Liver (tissue), 8 donors: ENCODE measurements at regions not wholly inside any gene's neighbourhood (a gene's known extent, or its start where the extent isn't known, plus 50 kb on each side); places are given as distances from the start of the nearest gene placed in this dataset.

Experiments used
- DNase-seq: peaks from one replicate; pipeline ENCODE4 v3.0.0-alpha.2; 2017; ENCODE audit warnings: low spot score
- H3K27ac ChIP-seq, 2 donors: one replicate each; pipeline ENCODE4 v1.7.0; 2013; ENCODE audit warnings: inconsistent platforms in 2 of 2, low read length in 2 of 2, control low read depth in 1 of 2, low read depth in 1 of 2, mild to moderate bottlenecking in 1 of 2
- H3K27me3 ChIP-seq, 4 donors: one replicate each; pipeline versions ENCODE4 v1.6.1 to v1.7.0; 2013; ENCODE audit warnings: low read length in 3 of 4, inconsistent platforms in 1 of 4, mild to moderate bottlenecking in 1 of 4, moderate library complexity in 1 of 4; ENCODE audit not compliant: control insufficient read depth in 4 of 4, insufficient read depth in 4 of 4
- H3K36me3 ChIP-seq, 4 donors: one replicate each; pipeline versions ENCODE4 v1.6.1 to v1.7.0; 2013; ENCODE audit warnings: low read length in 3 of 4, mild to moderate bottlenecking in 3 of 4, low read depth in 1 of 4, moderate library complexity in 1 of 4; ENCODE audit not compliant: control insufficient read depth in 4 of 4, insufficient read depth in 3 of 4
- H3K4me1 ChIP-seq, 4 donors: one replicate each; pipeline versions ENCODE4 v1.6.1 to v1.7.0; 2013; ENCODE audit warnings: low read length in 3 of 4, mild to moderate bottlenecking in 3 of 4, moderate library complexity in 1 of 4; ENCODE audit not compliant: control insufficient read depth in 4 of 4, insufficient read depth in 4 of 4
- H3K4me3 ChIP-seq, 3 donors: one replicate each; pipeline versions ENCODE4 v1.6.1 to v1.7.0; 2013; ENCODE audit warnings: low read length in 3 of 3, control low read depth in 1 of 3, low read depth in 1 of 3, mild to moderate bottlenecking in 1 of 3
- H3K9ac ChIP-seq, 2 donors: one replicate each; pipeline ENCODE4 v1.7.0; 2013; ENCODE audit warnings: low read length in 2 of 2, mild to moderate bottlenecking in 2 of 2, moderate library complexity in 2 of 2, control low read depth in 1 of 2, low read depth in 1 of 2
- H3K9me3 ChIP-seq, 4 donors: one replicate each; pipeline versions ENCODE4 v1.6.1 to v1.7.0; 2013; ENCODE audit warnings: low read length in 3 of 4; ENCODE audit not compliant: control insufficient read depth in 4 of 4
- ATF3 ChIP-seq: IDR thresholded peaks from 2 replicates; pipeline ENCODE4 v1.6.1; 2016; ENCODE audit warnings: antibody characterized with exemption
- CTCF ChIP-seq: fragments of 150-350 bp; IDR thresholded peaks from 2 replicates; pipeline ENCODE4 v1.5.1; 2017; ENCODE audit warnings: improper control_type of control experiment, low read depth, low read length; ENCODE audit not compliant: missing input control
- EGR1 ChIP-seq, 2 donors: IDR thresholded peaks; 2 replicates each; pipeline ENCODE4 v1.6.1; 2016 to 2018; ENCODE audit warnings: antibody characterized with exemption in 2 of 2, low read depth in 2 of 2
- FOXA1 ChIP-seq: IDR thresholded peaks from 2 replicates; pipeline ENCODE4 v1.6.1; 2016; ENCODE audit warnings: antibody characterized with exemption
- FOXA2 ChIP-seq: IDR thresholded peaks from 2 replicates; pipeline ENCODE4 v1.6.1; 2016; ENCODE audit warnings: antibody characterized with exemption
- GABPA ChIP-seq, 2 donors: IDR thresholded peaks in 1 of 2; conservative IDR thresholded peaks in 1 of 2; 2 replicates each; pipeline ENCODE4 v1.6.1; 2016; ENCODE audit warnings: antibody characterized with exemption in 2 of 2, mild to moderate bottlenecking in 1 of 2, moderate library complexity in 1 of 2
- HNF4A ChIP-seq, 2 donors: conservative IDR thresholded peaks; 2 replicates each; pipeline ENCODE4 v1.6.1; 2016; ENCODE audit warnings: antibody characterized with exemption in 2 of 2, mild to moderate bottlenecking in 2 of 2
- HNF4G ChIP-seq: IDR thresholded peaks from 2 replicates; pipeline ENCODE4 v1.6.1; 2016; ENCODE audit warnings: antibody characterized with exemption
- JUND ChIP-seq, 2 donors: IDR thresholded peaks; 2 replicates each; pipeline ENCODE4 v1.6.1; 2016; ENCODE audit warnings: antibody characterized with exemption in 2 of 2
- MAX ChIP-seq: IDR thresholded peaks from 2 replicates; pipeline ENCODE4 v1.6.1; 2016; ENCODE audit warnings: antibody characterized with exemption
- NR2F2 ChIP-seq: IDR thresholded peaks from 2 replicates; pipeline ENCODE4 v1.6.1; 2016; ENCODE audit warnings: antibody characterized with exemption
- RAD21 ChIP-seq, 2 donors: IDR thresholded peaks; 2 replicates each; pipeline ENCODE4 v1.6.1; 2016; ENCODE audit warnings: antibody characterized with exemption in 2 of 2, mild to moderate bottlenecking in 2 of 2
- REST ChIP-seq: IDR thresholded peaks from 2 replicates; pipeline ENCODE4 v1.6.1; 2016; ENCODE audit warnings: antibody characterized with exemption, mild to moderate bottlenecking
- RXRA ChIP-seq, 2 donors: IDR thresholded peaks; 2 replicates each; pipeline ENCODE4 v1.6.1; 2017 to 2018; ENCODE audit warnings: antibody characterized with exemption in 2 of 2, mild to moderate bottlenecking in 1 of 2
- SP1 ChIP-seq: IDR thresholded peaks from 2 replicates; pipeline ENCODE4 v1.6.1; 2018; ENCODE audit warnings: antibody characterized with exemption, mild to moderate bottlenecking
- TAF1 ChIP-seq: conservative IDR thresholded peaks from 2 replicates; pipeline ENCODE4 v1.6.1; 2016; ENCODE audit warnings: antibody characterized with exemption, mild to moderate bottlenecking
- YY1 ChIP-seq: IDR thresholded peaks from 2 replicates; pipeline ENCODE4 v1.6.1; 2016; ENCODE audit warnings: antibody characterized with exemption, mild to moderate bottlenecking
- ZBTB33 ChIP-seq: IDR thresholded peaks from 2 replicates; pipeline ENCODE4 v1.6.1; 2016; ENCODE audit warnings: antibody characterized with exemption
- WGBS: extraction: QIAGEN DNeasy Blood & Tissue Kit; methylation state at CpG from one replicate; pipeline ENCODE4 v1.1.7; 2013; 5-methylcytosine and 5-hydroxymethylcytosine counted together
- donor health status: healthy.
- donor health status: healthy.
- donor health status: healthy.
- donor health status: healthy.
- donor health status: healthy.

GRCh38 chr4:34723605-34724004 lies 1520.7 kb downstream of the ARAP2 start:
- WGBS, result 63% methylated on average over 1 of the region's 1 CpG
- Histone ChIP-seq H3K4me1 (no peaks in the 10 kb centered on the region), H3K27ac (no peak overlapping the region), H3K9me3 (no peaks in the 10 kb centered on the region), H3K9ac (no peak overlapping the region), H3K4me3 (no peak overlapping the region), H3K36me3 (no peaks in the 10 kb centered on the region), H3K27me3 (no peaks in the 10 kb centered on the region)
- TF ChIP-seq TAF1 (no peak), YY1 (no peak), EGR1 (IDR thresholded peaks at IDR 0.05; ENCODE audit: low read depth in 2 of 2) (no peak)
- no peak for DNase-seq

GRCh38 chr4:34724491-34724890 lies 1519.8 kb downstream of the ARAP2 start:
- Histone ChIP-seq H3K9me3 (no peaks in the 10 kb centered on the region), H3K9ac (no peak overlapping the region), H3K4me3 (no peak overlapping the region), H3K27ac (no peak overlapping the region), H3K4me1 (no peaks in the 10 kb centered on the region), H3K27me3 (no peaks in the 10 kb centered on the region), H3K36me3 (no peaks in the 10 kb centered on the region)
- DNase-seq, result no peak
- TF ChIP-seq RAD21 (IDR thresholded peaks at IDR 0.05) (no peak), JUND (IDR thresholded peaks at IDR 0.05) (no peak), FOXA1 (no peak), REST (no peak), ZBTB33 (no peak), TAF1 (no peak), YY1 (no peak), RXRA (IDR thresholded peaks at IDR 0.05) (no peak), NR2F2 (no peak), FOXA2 (no peak), SP1 (no peak), EGR1 (IDR thresholded peaks at IDR 0.05; ENCODE audit: low read depth in 2 of 2) (no peak), HNF4G (no peak), ATF3 (no peak), CTCF (no peak), GABPA (IDR thresholded peaks at IDR 0.05 in 1 of 2, conservative IDR thresholded peaks at IDR 0.05 in 1 of 2) (no peak), HNF4A (conservative IDR thresholded peaks at IDR 0.05) (no peak), MAX (no peak)
- WGBS, result 72% methylated on average over 1 of the region's 1 CpG
